GM19328 (cell line): ENCODE measurements at regions not wholly inside any gene's neighbourhood (a gene's known extent, or its start where the extent isn't known, plus 50 kb on each side); places are given as distances from the start of the nearest gene placed in this dataset.

ENCODE experiments used
- ATAC-seq: cut with Tn5 transposase; IDR thresholded peaks from one replicate; pipeline ENCODE4 v1.9.1; 2021; ENCODE audit warnings: mild to moderate bottlenecking, moderate library complexity; ENCODE audit not compliant: unreplicated experiment

- ATAC-seq, result no peak
These were observed 77.6 kb downstream of the RIPK4 start for GRCh38 chr21:41689289-41689583.

DNA sequence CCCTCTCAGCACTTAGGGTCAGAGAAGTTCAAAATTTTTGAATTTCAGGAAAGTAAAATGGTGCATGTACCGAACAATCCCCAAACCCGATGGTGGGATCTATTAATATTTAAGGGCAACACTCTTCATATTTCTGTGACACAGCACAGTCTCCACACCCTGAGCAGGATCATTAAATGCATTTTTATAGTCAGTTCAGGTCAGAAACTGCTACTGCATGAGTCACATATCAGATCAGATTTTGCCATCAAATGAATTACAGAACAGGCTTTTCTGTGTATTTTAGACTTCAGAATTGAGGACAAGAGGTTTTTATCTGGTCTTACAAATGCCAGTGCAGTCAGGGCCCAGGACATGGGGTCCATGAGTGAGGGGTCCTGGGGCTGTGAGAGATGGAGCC lies 79.2 kb downstream of the RIPK4 start:
- ATAC-seq, result no peak

- no peak for ATAC-seq
These were observed 80.2 kb downstream of the RIPK4 start for GRCh38 chr21:41686664-41687063.

GRCh38 chr21:41685511-41686149 lies 81.2 kb downstream of the RIPK4 start:
- ATAC-seq, result no peak

- ATAC-seq, result no peak
These were observed 82.2 kb downstream of the RIPK4 start for GRCh38 chr21:41684381-41685245.

- ATAC-seq, result no peak
These were observed 83.0 kb downstream of the RIPK4 start for GRCh38 chr21:41683815-41684214.

DNA sequence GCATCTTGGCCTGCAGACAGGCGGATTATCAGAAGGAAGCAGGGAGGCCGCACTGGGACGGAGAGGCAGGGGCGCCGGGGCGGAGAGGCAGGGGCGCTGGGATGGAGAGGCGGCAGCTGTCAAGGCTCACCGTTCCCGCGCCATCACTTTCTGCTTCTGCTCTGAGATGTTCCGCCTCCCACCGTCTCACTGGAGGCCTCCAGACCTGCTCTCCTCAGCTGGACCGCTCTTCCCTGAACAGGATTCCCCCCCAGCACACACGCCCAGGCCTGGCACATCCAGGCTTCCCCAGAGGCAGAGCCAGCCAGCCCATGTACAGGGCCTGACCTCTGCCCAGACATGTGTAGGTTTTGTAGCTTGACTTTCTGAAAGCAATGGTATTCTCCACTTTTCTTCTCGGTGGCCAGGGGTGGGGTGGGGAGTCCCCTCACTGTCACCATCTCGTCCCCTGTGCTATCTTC lies 84.1 kb downstream of the RIPK4 start:
- ATAC-seq, result no peak

DNA sequence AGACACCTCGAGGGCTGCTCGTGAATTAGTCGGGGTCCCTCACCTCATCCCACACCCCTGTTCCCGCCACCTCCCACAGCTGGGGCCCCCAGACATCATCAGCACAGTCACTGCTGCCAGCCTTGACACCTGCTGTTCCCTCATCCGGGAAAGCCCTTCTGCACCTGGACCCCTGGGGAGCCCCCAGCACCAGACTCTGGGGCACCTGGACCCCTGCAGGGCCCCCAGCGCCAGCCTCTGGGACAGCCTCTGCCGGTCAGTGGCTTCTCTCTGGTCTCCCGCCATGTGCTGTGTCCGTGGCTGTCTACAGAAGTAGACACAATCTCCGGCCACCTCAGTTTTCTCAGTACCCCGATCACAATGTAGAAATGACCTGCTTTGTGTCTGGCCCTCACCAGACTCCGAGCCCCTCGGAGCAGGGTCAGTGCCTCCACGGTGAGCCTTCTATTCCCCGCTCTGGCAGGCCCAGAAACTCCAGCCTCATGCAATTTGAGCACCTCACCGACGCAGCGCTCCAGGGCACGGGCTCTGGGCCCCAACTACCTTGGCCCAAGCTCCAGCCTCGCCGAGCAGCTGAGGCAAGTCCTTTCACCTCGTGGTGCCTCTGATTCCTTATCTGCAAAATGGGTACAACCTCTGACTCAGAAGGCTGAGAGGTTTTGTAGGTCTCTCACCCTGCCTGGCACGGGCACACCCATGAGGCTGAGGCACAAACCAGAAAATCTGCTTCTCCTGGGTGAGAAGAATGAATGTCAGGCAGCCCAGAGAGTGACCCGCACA lies 84.7 kb downstream of the RIPK4 start:
- ATAC-seq, result no peak

GRCh38 chr21:41681348-41681801 lies 85.5 kb downstream of the RIPK4 start:
- ATAC-seq, result no peak

- no peak for ATAC-seq
These were observed 86.2 kb downstream of the RIPK4 start for GRCh38 chr21:41680444-41681347.

GRCh38 chr21:41678924-41679318 lies 87.9 kb downstream of the RIPK4 start:
- no peak for ATAC-seq

- no peak for ATAC-seq
These were observed 88.6 kb downstream of the RIPK4 start for GRCh38 chr21:41678016-41678923.

DNA sequence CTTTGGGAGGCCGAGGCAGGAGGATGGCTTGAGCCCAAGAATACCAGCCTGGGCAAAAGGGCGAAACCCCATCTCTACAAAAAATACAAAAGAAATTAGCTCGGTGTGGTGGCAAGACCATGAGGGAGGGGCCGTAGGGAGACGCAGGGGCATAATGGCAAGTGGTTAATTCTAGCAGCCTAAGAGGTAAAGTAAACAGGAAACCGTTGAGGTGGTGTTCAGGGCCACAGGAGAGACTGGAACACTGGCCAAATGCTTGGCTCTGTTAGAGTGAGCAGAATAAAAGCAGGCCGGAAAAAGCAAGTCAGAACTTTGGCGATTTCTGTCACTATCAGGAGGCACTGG lies 89.2 kb downstream of the RIPK4 start:
- no peak for ATAC-seq

- no peak for ATAC-seq
These were observed 90.7 kb downstream of the RIPK4 start for GRCh38 chr21:41676198-41676597.

DNA sequence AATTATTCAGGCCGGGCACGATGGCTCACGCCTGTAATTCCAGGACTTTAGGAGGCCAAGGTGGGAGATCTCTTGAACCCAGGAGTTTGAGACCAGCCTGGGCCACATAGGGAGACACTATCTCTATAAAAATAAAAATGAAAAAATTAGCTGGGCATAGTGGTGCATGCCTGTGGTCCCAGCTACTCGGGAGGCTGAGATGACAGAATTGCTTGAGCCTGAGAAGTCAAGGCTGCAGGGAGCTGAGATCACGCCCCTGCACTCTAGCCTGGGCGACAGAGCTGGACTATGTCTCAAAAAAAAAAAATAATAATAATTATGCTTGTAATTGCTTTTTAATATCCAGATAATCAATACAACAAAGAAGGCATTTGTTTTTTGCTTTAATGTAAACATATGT lies 91.3 kb downstream of the RIPK4 start:
- no peak for ATAC-seq

DNA sequence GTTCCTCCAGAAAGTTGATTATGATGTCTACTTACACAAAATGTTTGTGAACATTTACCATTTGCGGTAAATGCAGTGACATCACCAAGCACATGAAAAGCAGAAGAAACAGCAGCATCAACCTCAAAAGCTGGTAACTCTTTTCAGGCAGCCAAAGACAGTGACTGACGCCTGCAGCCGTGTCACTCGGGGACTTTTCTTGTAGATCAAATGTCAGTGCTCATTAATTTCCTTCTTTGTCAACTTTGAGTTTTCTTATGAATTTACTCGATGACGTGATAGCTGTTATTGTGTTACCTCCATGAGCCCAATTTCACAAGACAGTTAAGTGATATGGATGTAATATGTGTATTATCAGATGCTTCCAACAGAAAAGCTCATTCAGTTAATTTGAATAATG lies 92.5 kb downstream of the RIPK4 start:
- ATAC-seq, result no peak

- no peak for ATAC-seq
These were observed 93.1 kb downstream of the RIPK4 start for GRCh38 chr21:41673596-41674335.

- no peak for ATAC-seq
These were observed 93.8 kb downstream of the RIPK4 start for GRCh38 chr21:41673071-41673470.

DNA sequence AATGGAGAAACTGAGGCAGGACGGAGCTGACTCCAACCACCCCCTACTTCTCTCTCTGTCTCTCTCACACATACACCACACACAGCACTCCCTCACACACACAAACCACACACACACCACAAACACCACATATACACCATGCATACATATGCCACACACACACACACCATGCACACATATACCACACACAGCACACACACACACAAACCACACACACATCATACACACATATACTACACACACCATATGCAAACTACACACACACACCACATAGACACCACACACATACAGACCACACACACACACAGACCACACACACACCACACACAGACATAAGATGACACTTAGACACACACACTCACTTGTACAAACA lies 94.3 kb downstream of the RIPK4 start:
- no peak for ATAC-seq
